ENCODE measurements at regions not wholly inside any gene's neighbourhood (a gene's known extent, or its start where the extent isn't known, plus 50 kb on each side); places are given as distances from the start of the nearest gene placed in this dataset.

DNA sequence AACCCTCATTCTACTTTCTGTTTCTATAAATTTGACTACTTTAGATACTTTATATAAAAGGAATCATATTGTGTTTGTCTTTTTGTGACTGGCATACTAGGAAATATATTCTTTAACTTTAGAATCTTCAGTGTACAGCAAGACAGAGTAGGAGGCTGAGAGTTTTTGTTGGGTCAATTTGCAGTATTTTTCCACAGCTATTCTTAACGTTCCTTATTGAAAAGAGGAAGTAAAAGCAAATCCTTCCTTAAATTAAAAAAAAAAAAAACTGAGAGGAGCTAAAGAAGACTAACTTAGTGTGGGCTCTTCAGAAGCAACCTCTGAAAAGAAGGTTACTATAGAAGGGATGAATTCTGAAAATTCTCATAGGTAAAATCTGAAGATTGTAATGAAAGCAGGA lies 1194.6 kb downstream of the ADGRL3 start:
- Histone ChIP-seq H3K9me3 (no peaks in the 10 kb centered on the region), H3K4me1 (ENCODE audit: low read depth) (no peaks in the 10 kb centered on the region), H3K4me3 (no peak overlapping the region), H3K36me3 (ENCODE audit: low read depth) (no peaks in the 10 kb centered on the region)
- no peak for ATAC-seq
- TF ChIP-seq CTCF (IDR thresholded peaks at IDR 0.05) = no peak
- intact Hi-C loops (cut with DNase I, micrococcal nuclease) = no loop called here
- DNase-seq = no peak

DNA sequence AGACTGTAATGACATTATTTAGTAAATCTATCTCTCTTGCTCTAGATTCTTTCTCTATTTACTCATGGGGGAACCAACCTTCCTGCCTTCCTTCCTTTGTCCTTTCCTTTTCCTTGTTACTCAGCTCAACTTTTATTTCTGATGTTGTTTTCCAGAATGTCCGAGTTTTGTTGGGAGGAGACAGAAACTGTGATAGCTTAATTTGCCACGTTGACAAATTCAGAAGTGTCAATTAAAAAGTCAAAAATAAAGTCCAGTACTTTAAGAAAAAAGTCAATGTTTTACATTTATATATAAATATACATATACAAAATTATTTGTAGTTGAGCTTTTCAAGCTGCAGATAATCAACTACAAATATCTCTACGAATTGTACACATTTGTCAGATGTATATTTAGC lies 1187.7 kb downstream of the ADGRL3 start:
- ATAC-seq = no peak
- Histone ChIP-seq H3K4me3 (no peak overlapping the region), H3K36me3 (ENCODE audit: low read depth) (no peaks in the 10 kb centered on the region), H3K9me3 (no peaks in the 10 kb centered on the region), H3K4me1 (ENCODE audit: low read depth) (no peaks in the 10 kb centered on the region)
- no peak for DNase-seq
- intact Hi-C loops (cut with DNase I, micrococcal nuclease) = no loop called here
- no peak for TF ChIP-seq CTCF (IDR thresholded peaks at IDR 0.05)

DNA sequence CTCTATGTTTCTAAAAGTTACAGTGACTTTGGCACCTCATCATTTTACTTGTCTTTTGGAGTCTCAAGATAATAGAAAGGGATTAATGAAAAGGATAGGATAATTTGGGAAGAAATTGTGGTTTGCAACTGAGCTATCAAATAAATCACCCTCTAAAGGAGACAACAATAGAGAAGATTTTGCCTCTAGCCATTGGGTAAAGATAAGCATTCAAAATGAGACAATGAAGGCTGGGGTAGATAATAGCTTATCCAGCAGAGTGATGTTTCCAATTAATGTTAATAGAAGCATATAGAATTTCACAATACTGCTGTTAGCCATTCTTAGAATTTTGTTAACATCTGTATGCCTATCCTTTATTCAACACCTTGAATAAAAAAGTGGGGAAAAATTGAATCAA lies 1177.6 kb downstream of the ADGRL3 start:
- DNase-seq (no peak), ATAC-seq (no peak)
- H3K4me3 ChIP-seq = no peak overlapping the region
- no peaks in the 10 kb centered on the region for H3K36me3 ChIP-seq (ENCODE audit: low read depth)
- H3K9me3 ChIP-seq = no peaks in the 10 kb centered on the region
- intact Hi-C loops (cut with DNase I, micrococcal nuclease) = no loop called here
- TF ChIP-seq CTCF (IDR thresholded peaks at IDR 0.05) = no peak
- H3K4me1 ChIP-seq (ENCODE audit: low read depth) = no peaks in the 10 kb centered on the region

GRCh38 chr4:62377245-62377644 lies 1177.1 kb downstream of the ADGRL3 start:
- Histone ChIP-seq H3K4me3 (no peak overlapping the region), H3K4me1 (ENCODE audit: low read depth) (no peaks in the 10 kb centered on the region), H3K9me3 (no peaks in the 10 kb centered on the region), H3K36me3 (ENCODE audit: low read depth) (no peaks in the 10 kb centered on the region)
- ATAC-seq = no peak
- intact Hi-C loops (cut with DNase I, micrococcal nuclease) = no loop called here
- DNase-seq = no peak
- TF ChIP-seq CTCF (IDR thresholded peaks at IDR 0.05) = no peak

- TF ChIP-seq CTCF (IDR thresholded peaks at IDR 0.05) = no peak
- Histone ChIP-seq H3K4me3 (no peak overlapping the region), H3K36me3 (ENCODE audit: low read depth) (no peaks in the 10 kb centered on the region), H3K9me3 (no peaks in the 10 kb centered on the region), H3K4me1 (ENCODE audit: low read depth) (no peaks in the 10 kb centered on the region)
- ATAC-seq = no peak
- DNase-seq = no peak
- intact Hi-C loops (cut with DNase I, micrococcal nuclease) = no loop called here
These were observed 1166.8 kb downstream of the ADGRL3 start for GRCh38 chr4:62366939-62367338.

DNA sequence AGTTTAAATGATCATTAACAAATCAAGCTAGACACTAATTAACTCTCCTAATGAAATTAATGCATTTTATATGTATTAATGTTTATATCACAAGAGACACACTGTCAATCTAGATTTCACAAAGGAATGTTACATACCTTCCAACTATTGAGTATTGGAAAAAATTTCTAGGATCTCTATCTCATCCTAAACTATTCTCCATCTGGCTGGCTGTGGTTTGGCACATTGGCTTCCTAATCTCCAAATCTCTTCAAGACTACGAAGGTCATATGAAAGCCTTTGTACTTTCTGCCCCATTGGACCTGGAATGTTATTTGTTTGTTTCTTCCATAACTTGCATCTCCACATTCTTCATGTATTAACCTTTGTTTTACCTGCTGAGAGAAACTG lies 1160.0 kb downstream of the ADGRL3 start:
- intact Hi-C loops (cut with DNase I, micrococcal nuclease) = no loop called here
- H3K4me3 ChIP-seq = no peak overlapping the region
- no peaks in the 10 kb centered on the region for H3K9me3 ChIP-seq
- H3K4me1 ChIP-seq (ENCODE audit: low read depth) = no peaks in the 10 kb centered on the region
- no peak for ATAC-seq
- H3K36me3 ChIP-seq (ENCODE audit: low read depth) = no peaks in the 10 kb centered on the region
- TF ChIP-seq CTCF (IDR thresholded peaks at IDR 0.05) = no peak
- DNase-seq = no peak
